HFF-Myc (cell line): ENCODE measurements at regions not wholly inside any gene's neighbourhood (a gene's known extent, or its start where the extent isn't known, plus 50 kb on each side); places are given as distances from the start of the nearest gene placed in this dataset.
"Not testable (repeated sequence)": the region's sequence is repeated elsewhere in the genome, so short reads cannot be mapped to it uniquely, and the experiment has no call there.

ENCODE experiments used
- DNase-seq: peaks from one replicate; pipeline ENCODE4 v3.0.0-alpha.2; 2011; ENCODE audit warnings: low read depth; ENCODE audit errors: extremely low read depth
- H3K4me3 ChIP-seq: replicated peaks from 2 replicates; pipeline ENCODE4 v1.5.1; 2011; ENCODE audit warnings: low read depth, mild to moderate bottlenecking, control low read depth, low read length
- TF ChIP-seq, protein P1 (sequence below): IDR thresholded peaks from 2 replicates; pipeline ENCODE4 v1.5.1; 2012; ENCODE audit warnings: mild to moderate bottlenecking, low read depth, low read length, control low read depth; ENCODE audit errors: missing control alignments

GRCh38 chr1:74861867-74862266 is 128.9 kb downstream of the TYW3 start:
- TF ChIP-seq, protein P1, sequence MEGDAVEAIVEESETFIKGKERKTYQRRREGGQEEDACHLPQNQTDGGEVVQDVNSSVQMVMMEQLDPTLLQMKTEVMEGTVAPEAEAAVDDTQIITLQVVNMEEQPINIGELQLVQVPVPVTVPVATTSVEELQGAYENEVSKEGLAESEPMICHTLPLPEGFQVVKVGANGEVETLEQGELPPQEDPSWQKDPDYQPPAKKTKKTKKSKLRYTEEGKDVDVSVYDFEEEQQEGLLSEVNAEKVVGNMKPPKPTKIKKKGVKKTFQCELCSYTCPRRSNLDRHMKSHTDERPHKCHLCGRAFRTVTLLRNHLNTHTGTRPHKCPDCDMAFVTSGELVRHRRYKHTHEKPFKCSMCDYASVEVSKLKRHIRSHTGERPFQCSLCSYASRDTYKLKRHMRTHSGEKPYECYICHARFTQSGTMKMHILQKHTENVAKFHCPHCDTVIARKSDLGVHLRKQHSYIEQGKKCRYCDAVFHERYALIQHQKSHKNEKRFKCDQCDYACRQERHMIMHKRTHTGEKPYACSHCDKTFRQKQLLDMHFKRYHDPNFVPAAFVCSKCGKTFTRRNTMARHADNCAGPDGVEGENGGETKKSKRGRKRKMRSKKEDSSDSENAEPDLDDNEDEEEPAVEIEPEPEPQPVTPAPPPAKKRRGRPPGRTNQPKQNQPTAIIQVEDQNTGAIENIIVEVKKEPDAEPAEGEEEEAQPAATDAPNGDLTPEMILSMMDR, result no peak
- H3K4me3 ChIP-seq, result no peak overlapping the region

GRCh38 chr1:74869702-74870101 is 136.8 kb downstream of the TYW3 start:
- TF ChIP-seq, protein P1, result no peak
- no peak overlapping the region for H3K4me3 ChIP-seq
- DNase-seq, result no peak

More at GRCh38 chr1:74861867-74862266, 128.9 kb downstream of the TYW3 start:
- no peak for DNase-seq

DNA sequence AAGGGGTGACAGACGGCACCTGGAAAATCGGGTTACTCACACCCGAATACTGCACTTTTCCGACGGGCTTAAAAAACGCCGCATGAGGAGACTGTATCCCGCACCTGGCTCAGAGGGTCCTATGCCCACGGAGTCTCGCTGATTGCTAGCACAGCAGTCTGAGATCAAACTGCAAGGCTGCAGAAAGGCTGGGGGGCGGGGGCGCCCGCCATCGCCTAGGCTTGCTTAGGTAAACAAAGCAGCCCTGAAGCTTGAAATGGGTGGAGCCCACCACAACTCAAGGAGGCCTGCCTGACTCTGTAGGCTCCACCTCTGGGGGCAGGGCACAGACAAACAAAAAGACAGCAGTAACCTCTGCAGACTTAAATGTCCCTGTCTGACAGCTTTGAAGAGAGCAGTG is 144.4 kb downstream of the TYW3 start:
- not testable (repeated sequence) for DNase-seq, H3K4me3 ChIP-seq

DNA sequence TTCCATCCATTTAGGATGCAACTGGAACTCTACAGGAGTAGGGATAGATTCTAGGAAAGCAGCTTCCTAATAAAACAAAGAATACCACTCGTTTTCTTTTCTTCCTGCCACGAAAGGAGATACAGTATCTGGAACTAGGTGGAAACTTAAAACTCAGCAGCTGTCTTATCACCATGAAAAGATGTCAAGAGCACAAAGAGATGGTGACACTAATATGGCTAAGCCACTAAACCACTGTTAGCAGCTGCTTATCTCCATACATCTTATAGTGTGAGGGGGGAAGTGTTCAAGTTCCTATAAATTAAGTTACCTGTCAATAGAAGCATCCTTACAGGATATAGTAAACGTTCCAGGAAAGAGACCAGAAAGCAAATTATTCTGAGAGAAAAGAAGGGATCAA is 162.5 kb downstream of the TYW3 start:
- no peak overlapping the region for H3K4me3 ChIP-seq
- TF ChIP-seq, protein P1, result no peak
- no peak for DNase-seq

- no peak for DNase-seq
- H3K4me3 ChIP-seq, result no peak overlapping the region
- TF ChIP-seq, protein P1, result no peak
Measured at GRCh38 chr1:74908131-74908530, 175.2 kb downstream of the TYW3 start.

DNA sequence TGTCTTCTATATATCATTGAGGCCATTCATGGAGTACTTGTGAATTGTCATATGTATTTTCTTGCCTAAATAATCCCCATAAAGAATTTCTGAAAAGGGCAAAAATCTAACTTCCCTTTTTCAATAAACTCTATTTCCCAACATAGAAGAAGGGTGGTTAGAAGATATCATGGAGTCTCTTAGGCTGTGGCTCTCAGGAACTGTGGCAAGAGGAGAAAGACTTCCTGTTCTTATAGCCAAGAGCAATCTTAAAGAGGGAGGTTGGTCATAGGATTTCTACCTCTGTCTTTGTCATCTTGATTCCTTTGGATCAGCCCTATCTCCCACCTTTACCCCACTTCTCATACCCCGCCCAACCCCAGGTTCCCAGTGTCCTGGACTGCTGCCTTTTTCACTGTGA is 175.8 kb downstream of the TYW3 start:
- DNase-seq, result no peak
- TF ChIP-seq, protein P1, result no peak
- no peak overlapping the region for H3K4me3 ChIP-seq

GRCh38 chr1:74913978-74914377 is 181.0 kb downstream of the TYW3 start:
- H3K4me3 ChIP-seq, result no peak overlapping the region
- TF ChIP-seq, protein P1, result no peak
- DNase-seq, result no peak
